Activated naive CD4-positive, alpha-beta T cell treated with anti-CD3 and anti-CD28 coated beads for 36 hours (primary cell): ENCODE measurements at regions not wholly inside any gene's neighbourhood (a gene's known extent, or its start where the extent isn't known, plus 50 kb on each side); places are given as distances from the start of the nearest gene placed in this dataset.

Experiments used
- CTCF ChIA-PET: fragments of 350-600 bp; sonication (Branson Sonifier 250); formaldehyde crosslinking; loops from one replicate; lab custom pipeline; 2021; ENCODE audit warnings: antibody characterized with exemption; lab: Charles Lee
- DNase-seq: peaks from one replicate; pipeline ENCODE4 v3.0.0-alpha.2; 2020
- H3K27ac Mint-ChIP-seq: one replicate; pipeline ENCODE4 v1.8.0; 2021; ENCODE audit warnings: mild to moderate bottlenecking, mixed read lengths
- H3K27me3 Mint-ChIP-seq: one replicate; pipeline ENCODE4 v1.8.0; 2021; ENCODE audit warnings: low read depth, mixed read lengths
- H3K36me3 Mint-ChIP-seq: one replicate; pipeline ENCODE4 v1.8.0; 2021; ENCODE audit warnings: low read depth, mixed read lengths
- H3K4me1 Mint-ChIP-seq: one replicate; pipeline ENCODE4 v1.8.0; 2021; ENCODE audit warnings: low read depth, mixed read lengths
- H3K4me3 Mint-ChIP-seq: one replicate; pipeline ENCODE4 v1.8.0; 2021; ENCODE audit warnings: mild to moderate bottlenecking, moderate library complexity, mixed read lengths
- H3K9me3 Mint-ChIP-seq: one replicate; pipeline ENCODE4 v1.8.0; 2021; ENCODE audit warnings: mixed read lengths
- intact Hi-C: fragments of 100-400 bp; cut with micrococcal nuclease; formaldehyde crosslinking; loops from one replicate; pipeline ENCODE4 v1.15.1; 2023

DNA sequence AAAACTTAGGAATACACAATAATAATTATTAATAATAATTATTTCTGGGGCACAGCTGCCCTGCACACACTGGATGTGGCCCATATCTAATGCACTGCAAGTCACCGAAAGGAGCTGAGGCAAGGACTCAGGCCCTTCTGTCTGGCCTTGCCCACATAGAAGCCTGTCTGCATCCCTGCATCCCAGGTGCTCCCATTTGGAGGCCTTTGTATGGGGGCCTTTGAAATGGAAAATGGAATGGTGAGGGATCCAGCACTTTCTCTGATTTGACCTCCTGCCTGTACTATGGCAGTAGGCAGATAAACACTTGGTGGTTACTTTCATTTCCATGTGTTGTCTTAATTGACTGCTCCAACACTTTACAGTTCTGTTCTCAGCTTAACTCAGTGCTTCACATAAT, 75.7 kb upstream of the PTCHD4 start:
- Mint-ChIP-seq H3K4me1 (no peaks in the 10 kb centered on the region), H3K9me3 (no peaks in the 10 kb centered on the region), H3K4me3 (no peak overlapping the region), H3K27ac (no peak overlapping the region), H3K27me3 (no peaks in the 10 kb centered on the region), H3K36me3 (no peaks in the 10 kb centered on the region)
- intact Hi-C loops: no loop called here
- no peak for DNase-seq
- CTCF ChIA-PET: no interaction called here

- no peak overlapping the region for H3K27ac Mint-ChIP-seq
- no peaks in the 10 kb centered on the region for H3K4me1 Mint-ChIP-seq
- H3K27me3 Mint-ChIP-seq: no peaks in the 10 kb centered on the region
- no peaks in the 10 kb centered on the region for H3K9me3 Mint-ChIP-seq
- no peak for DNase-seq
- intact Hi-C loops: no loop called here
- no peak overlapping the region for H3K4me3 Mint-ChIP-seq
- CTCF ChIA-PET: no interaction called here
- H3K36me3 Mint-ChIP-seq: no peaks in the 10 kb centered on the region
Measured at GRCh38 chr6:48184648-48185047, 73.7 kb upstream of the PTCHD4 start.

GRCh38 chr6:48183811-48184605, 73.0 kb upstream of the PTCHD4 start:
- Mint-ChIP-seq H3K27ac (no peak overlapping the region), H3K9me3 (no peaks in the 10 kb centered on the region), H3K27me3 (no peaks in the 10 kb centered on the region), H3K4me1 (no peaks in the 10 kb centered on the region), H3K36me3 (no peaks in the 10 kb centered on the region), H3K4me3 (no peak overlapping the region)
- intact Hi-C loops: no loop called here
- CTCF ChIA-PET: no interaction called here
- no peak for DNase-seq

GRCh38 chr6:48183178-48183577, 72.2 kb upstream of the PTCHD4 start:
- DNase-seq: no peak
- Mint-ChIP-seq H3K36me3 (no peaks in the 10 kb centered on the region), H3K4me3 (no peak overlapping the region), H3K27ac (no peak overlapping the region), H3K27me3 (no peaks in the 10 kb centered on the region), H3K9me3 (no peaks in the 10 kb centered on the region), H3K4me1 (no peaks in the 10 kb centered on the region)
- intact Hi-C loops: no loop called here
- CTCF ChIA-PET: no interaction called here

DNA sequence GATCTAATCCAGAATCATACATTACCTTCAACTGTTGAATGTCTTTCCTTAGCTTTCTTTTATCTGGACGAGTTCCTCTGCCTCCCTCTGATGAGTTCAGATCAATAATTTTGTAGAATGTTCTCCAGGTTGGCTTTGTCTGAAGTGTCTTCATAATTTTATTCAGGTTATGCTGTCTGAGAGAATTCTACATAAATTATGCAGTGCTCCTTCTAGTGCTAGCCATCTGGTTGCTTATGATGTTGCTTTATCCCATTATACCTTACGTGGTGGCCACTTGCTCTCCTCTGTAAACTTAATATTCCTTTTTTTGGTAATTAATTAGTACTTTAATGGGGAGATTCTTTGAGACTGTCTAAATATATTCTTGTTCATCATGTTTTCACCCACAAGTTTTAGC, 67.7 kb upstream of the PTCHD4 start:
- CTCF ChIA-PET: no interaction called here
- no peaks in the 10 kb centered on the region for H3K4me1 Mint-ChIP-seq
- no peaks in the 10 kb centered on the region for H3K36me3 Mint-ChIP-seq
- no peak overlapping the region for H3K27ac Mint-ChIP-seq
- no peak for DNase-seq
- intact Hi-C loops: no loop called here
- no peak overlapping the region for H3K4me3 Mint-ChIP-seq
- H3K27me3 Mint-ChIP-seq: no peaks in the 10 kb centered on the region
- H3K9me3 Mint-ChIP-seq: no peaks in the 10 kb centered on the region

GRCh38 chr6:48177786-48178185, 66.8 kb upstream of the PTCHD4 start:
- DNase-seq: no peak
- no peaks in the 10 kb centered on the region for H3K4me1 Mint-ChIP-seq
- H3K4me3 Mint-ChIP-seq: no peak overlapping the region
- H3K27me3 Mint-ChIP-seq: no peaks in the 10 kb centered on the region
- H3K36me3 Mint-ChIP-seq: no peaks in the 10 kb centered on the region
- no peak overlapping the region for H3K27ac Mint-ChIP-seq
- no peaks in the 10 kb centered on the region for H3K9me3 Mint-ChIP-seq
- intact Hi-C loops: no loop called here
- CTCF ChIA-PET: no interaction called here

GRCh38 chr6:48176645-48177308, 65.8 kb upstream of the PTCHD4 start:
- DNase-seq: no peak
- intact Hi-C loops: no loop called here
- no peaks in the 10 kb centered on the region for H3K36me3 Mint-ChIP-seq
- no peak overlapping the region for H3K4me3 Mint-ChIP-seq
- CTCF ChIA-PET: no interaction called here
- no peaks in the 10 kb centered on the region for H3K9me3 Mint-ChIP-seq
- H3K27me3 Mint-ChIP-seq: no peaks in the 10 kb centered on the region
- no peak overlapping the region for H3K27ac Mint-ChIP-seq
- no peaks in the 10 kb centered on the region for H3K4me1 Mint-ChIP-seq

- DNase-seq: no peak
- no peak overlapping the region for H3K27ac Mint-ChIP-seq
- H3K9me3 Mint-ChIP-seq: no peaks in the 10 kb centered on the region
- intact Hi-C loops: no loop called here
- H3K4me3 Mint-ChIP-seq: no peak overlapping the region
- H3K36me3 Mint-ChIP-seq: no peaks in the 10 kb centered on the region
- H3K27me3 Mint-ChIP-seq: no peaks in the 10 kb centered on the region
- CTCF ChIA-PET: no interaction called here
- H3K4me1 Mint-ChIP-seq: no peaks in the 10 kb centered on the region
Measured at GRCh38 chr6:48169635-48170034, 58.6 kb upstream of the PTCHD4 start.
